ENCODE measurements at regions not wholly inside any gene's neighbourhood (a gene's known extent, or its start where the extent isn't known, plus 50 kb on each side); places are given as distances from the start of the nearest gene placed in this dataset.

DNA sequence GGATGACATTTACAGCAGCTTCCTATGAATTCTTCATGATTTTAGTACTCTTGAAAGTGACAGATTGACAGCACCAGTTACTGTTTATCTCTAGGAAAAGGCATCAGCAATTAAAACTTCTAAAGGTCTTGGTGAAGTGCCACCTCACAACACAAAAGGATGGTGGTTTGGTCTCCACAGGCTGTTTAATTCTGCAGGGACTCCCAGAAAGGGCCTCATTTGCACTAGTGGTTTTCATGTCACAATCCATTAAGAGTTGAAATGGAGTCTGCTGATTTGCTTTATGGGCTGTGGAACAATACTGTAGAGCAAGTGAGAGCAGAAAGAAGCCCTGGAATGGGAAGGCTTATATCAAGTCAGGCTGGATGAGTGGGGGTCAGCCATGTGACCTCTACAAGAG lies 225.3 kb upstream of the KCNMB2 start:
- TF ChIP-seq, protein P1, sequence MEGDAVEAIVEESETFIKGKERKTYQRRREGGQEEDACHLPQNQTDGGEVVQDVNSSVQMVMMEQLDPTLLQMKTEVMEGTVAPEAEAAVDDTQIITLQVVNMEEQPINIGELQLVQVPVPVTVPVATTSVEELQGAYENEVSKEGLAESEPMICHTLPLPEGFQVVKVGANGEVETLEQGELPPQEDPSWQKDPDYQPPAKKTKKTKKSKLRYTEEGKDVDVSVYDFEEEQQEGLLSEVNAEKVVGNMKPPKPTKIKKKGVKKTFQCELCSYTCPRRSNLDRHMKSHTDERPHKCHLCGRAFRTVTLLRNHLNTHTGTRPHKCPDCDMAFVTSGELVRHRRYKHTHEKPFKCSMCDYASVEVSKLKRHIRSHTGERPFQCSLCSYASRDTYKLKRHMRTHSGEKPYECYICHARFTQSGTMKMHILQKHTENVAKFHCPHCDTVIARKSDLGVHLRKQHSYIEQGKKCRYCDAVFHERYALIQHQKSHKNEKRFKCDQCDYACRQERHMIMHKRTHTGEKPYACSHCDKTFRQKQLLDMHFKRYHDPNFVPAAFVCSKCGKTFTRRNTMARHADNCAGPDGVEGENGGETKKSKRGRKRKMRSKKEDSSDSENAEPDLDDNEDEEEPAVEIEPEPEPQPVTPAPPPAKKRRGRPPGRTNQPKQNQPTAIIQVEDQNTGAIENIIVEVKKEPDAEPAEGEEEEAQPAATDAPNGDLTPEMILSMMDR (conservative IDR thresholded peaks at IDR 0.05): no peak
- TF ChIP-seq EZH2 (IDR thresholded peaks at IDR 0.05; ENCODE audit: low read depth): no peak

Data from PC-9 (cell line).